ENCODE measurements at regions not wholly inside any gene's neighbourhood (a gene's known extent, or its start where the extent isn't known, plus 50 kb on each side); places are given as distances from the start of the nearest gene placed in this dataset.

DNA sequence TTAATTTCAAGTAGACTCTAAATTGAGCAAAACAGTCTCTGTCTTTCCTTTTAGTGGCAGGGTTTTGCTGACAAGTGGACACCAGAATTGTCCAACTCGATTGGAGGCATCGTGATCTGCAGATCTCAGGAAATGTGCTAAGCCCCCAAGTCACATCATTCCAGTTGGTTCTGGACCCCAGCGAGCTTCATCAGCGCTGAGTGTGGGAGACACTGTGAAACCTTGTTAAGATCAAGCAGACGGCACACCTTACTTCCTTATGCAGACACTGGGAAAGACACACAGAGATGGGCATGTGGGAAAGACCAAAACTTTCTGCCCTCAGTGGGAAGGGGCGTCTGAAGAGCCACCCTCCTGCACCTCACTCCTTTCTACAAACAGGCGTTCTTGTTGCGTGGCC is 440.8 kb downstream of the GLRX3 start:
- TF ChIP-seq, protein P1, sequence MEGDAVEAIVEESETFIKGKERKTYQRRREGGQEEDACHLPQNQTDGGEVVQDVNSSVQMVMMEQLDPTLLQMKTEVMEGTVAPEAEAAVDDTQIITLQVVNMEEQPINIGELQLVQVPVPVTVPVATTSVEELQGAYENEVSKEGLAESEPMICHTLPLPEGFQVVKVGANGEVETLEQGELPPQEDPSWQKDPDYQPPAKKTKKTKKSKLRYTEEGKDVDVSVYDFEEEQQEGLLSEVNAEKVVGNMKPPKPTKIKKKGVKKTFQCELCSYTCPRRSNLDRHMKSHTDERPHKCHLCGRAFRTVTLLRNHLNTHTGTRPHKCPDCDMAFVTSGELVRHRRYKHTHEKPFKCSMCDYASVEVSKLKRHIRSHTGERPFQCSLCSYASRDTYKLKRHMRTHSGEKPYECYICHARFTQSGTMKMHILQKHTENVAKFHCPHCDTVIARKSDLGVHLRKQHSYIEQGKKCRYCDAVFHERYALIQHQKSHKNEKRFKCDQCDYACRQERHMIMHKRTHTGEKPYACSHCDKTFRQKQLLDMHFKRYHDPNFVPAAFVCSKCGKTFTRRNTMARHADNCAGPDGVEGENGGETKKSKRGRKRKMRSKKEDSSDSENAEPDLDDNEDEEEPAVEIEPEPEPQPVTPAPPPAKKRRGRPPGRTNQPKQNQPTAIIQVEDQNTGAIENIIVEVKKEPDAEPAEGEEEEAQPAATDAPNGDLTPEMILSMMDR (IDR thresholded peaks at IDR 0.05): no peak
- ATAC-seq (ENCODE audit: low FRiP score) (no peak), DNase-seq (ENCODE audit: low spot score) (no peak)

DNA sequence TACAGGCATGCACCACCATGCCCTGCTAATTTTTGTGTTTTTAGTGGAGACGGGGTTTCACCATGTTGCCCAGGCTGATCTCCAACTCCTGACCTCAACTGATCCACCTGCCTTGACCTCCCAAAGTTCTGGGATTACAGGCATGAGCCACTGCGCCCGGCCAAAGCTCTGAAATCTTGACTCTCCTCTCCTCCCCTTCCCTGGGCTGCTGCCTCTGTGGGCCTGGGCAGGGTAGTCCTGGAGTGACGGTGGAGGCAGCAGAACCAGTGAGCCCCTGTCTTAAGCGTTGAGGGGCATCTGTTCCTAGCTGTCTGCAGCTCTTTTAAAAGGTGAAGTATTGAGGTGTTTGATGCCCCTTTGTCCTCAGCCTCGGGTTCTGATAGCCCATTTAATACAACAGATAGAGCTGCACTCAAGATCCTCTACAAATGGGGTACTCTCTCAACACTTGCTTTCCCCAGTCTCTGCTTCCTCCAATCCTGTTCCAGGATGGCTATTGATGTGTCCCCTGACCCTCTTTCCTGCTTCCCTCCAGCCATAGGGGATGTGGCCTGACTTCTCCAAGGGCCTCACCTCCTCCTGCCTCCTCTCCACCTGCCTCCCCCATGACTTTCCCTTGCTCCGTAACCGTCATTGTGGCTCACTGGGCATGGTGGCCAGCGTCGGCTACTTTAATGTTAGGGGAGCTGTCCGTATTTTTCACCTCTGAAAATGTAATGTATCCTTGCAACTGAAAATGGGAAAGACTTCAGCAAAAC is 442.5 kb downstream of the GLRX3 start:
- TF ChIP-seq, protein P1 (IDR thresholded peaks at IDR 0.05): no peak
- ATAC-seq (ENCODE audit: low FRiP score) (no peak), DNase-seq (ENCODE audit: low spot score) (no peak)

DNA sequence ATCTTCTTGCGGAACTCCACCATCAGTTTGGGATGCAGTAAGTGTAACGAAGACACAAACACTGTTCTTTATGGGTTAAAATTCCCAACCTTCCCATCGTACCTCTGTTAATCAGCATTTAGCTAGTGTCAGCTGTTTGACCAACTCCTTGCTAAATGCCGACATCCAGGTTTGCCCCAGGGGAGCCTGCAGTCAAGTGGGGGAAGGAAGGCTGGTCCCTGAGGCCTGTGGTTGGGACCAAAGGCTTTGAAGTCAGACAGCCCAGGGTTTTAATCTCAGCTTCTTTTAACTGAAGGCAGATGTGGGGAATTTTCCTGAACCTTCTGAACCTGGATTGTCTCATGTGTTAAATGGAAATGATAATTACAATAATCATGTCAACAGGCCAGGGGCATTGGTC is 443.7 kb downstream of the GLRX3 start:
- TF ChIP-seq, protein P1 (IDR thresholded peaks at IDR 0.05): no peak
- DNase-seq (ENCODE audit: low spot score): no peak
- ATAC-seq (ENCODE audit: low FRiP score): no peak

DNA sequence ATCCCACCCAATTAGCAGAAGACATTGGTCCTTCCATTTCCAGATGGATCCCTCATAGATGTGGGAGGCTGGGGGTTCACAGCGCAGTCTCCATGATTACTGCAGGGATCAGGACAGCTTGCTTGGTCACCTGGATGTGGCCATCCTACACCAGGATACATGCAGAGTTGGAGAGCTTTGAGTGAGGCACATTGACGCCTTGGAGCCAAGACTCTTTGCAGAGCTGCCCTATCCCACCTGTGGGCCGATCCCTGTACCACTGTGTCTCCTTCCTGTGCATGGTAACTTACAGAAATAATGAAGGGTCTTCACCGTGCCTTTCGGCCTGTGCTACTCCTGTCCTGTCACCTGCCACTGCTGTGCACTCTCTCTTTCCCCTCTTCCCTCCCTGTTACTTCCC is 444.8 kb downstream of the GLRX3 start:
- DNase-seq (ENCODE audit: low spot score) (no peak), ATAC-seq (ENCODE audit: low FRiP score) (no peak)
- TF ChIP-seq, protein P1 (IDR thresholded peaks at IDR 0.05): no peak

DNA sequence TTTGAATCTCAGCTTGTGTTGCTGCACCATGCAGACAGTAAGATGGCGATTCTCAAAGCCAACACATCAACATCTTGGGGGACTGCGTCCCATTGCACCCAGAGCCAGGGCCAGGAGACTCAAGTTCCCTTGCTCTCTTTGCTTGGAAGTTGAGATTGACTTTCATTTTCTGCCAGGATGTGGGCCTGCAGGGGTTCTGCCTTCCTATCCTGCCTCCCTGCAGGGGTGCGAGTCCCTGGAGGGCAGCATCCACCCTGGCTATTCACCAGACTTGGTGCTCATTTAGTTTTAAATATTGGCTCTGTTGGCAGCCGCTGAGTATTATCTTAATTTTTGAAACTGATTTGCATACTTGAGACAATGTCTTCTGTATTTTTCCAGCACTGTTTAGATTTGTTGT is 451.5 kb downstream of the GLRX3 start:
- TF ChIP-seq, protein P1 (IDR thresholded peaks at IDR 0.05): no peak
- ATAC-seq (ENCODE audit: low FRiP score) (no peak), DNase-seq (ENCODE audit: low spot score) (no peak)

DNA sequence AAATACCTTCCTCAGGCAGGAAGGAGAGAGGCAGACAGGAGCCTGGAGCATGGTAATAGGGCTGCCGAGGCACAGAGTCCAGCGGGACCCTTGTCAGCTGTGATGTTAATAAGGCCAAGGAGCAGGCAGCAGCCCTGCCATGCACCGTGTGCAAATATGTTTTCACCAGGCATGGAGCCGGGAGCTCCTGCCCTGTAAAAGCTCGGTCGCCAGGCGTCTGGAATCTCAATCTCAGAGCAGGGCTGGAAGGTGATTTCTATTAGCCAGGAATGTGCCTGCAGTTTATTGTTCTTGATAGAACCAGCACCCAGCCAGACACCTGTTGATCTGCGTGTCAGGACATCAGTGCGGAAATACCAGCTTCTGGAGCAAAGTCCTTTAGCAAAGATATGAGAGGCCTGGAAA is 469.8 kb downstream of the GLRX3 start:
- TF ChIP-seq, protein P1 (IDR thresholded peaks at IDR 0.05): no peak
- DNase-seq (ENCODE audit: low spot score) (no peak), ATAC-seq (ENCODE audit: low FRiP score) (no peak)

DNA sequence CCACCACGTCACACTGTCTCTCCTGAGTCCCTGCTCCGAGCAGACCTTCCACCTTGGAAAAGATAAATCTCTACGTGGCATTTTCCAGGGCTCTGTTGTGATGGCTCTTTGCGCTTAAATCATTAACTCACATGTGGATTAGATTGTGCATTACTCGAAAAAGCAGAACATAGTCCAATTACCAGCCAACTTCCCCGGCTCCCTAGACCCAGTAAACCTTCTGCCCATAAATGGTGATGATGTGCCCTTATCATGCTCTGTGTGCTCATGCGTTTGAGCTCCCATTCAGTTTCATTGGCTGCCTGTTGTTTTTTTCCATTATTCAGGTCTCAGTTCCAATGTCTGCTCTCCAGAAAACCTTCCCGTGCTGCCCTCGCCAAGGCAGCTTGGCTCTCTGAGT is 471.2 kb downstream of the GLRX3 start:
- DNase-seq (ENCODE audit: low spot score): no peak
- ATAC-seq (ENCODE audit: low FRiP score): no peak
- TF ChIP-seq, protein P1 (IDR thresholded peaks at IDR 0.05): no peak
